ENCODE measurements at regions not wholly inside any gene's neighbourhood (a gene's known extent, or its start where the extent isn't known, plus 50 kb on each side); places are given as distances from the start of the nearest gene placed in this dataset.
"Not testable (repeated sequence)": the region's sequence is repeated elsewhere in the genome, so short reads cannot be mapped to it uniquely, and the experiment has no call there.

DNA sequence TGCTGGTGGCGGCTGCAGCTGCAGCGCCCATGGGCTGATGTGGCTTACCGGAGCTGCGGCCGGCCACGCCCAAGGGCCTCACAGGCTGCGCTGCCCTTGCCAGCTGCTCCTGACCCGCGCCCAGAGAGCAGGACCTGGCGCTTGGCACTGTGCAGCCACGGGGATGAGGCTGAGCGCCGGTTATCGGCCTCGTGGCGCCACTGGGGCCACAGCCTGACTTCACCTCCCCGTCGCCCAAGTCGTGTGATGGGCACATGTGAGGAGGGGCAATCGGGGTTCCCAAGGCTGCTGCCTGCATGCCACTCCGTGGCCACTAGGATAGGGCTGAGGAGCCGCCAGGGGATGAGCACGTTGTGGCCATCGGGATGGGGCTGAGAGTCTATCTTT is 77.2 kb upstream of the PABPC3 start:
- TF ChIP-seq, protein P1, sequence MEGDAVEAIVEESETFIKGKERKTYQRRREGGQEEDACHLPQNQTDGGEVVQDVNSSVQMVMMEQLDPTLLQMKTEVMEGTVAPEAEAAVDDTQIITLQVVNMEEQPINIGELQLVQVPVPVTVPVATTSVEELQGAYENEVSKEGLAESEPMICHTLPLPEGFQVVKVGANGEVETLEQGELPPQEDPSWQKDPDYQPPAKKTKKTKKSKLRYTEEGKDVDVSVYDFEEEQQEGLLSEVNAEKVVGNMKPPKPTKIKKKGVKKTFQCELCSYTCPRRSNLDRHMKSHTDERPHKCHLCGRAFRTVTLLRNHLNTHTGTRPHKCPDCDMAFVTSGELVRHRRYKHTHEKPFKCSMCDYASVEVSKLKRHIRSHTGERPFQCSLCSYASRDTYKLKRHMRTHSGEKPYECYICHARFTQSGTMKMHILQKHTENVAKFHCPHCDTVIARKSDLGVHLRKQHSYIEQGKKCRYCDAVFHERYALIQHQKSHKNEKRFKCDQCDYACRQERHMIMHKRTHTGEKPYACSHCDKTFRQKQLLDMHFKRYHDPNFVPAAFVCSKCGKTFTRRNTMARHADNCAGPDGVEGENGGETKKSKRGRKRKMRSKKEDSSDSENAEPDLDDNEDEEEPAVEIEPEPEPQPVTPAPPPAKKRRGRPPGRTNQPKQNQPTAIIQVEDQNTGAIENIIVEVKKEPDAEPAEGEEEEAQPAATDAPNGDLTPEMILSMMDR (IDR thresholded peaks at IDR 0.05): no peak
- no peak for TF ChIP-seq ZFX (IDR thresholded peaks at IDR 0.05; ENCODE audit: borderline replicate concordance)
- H3K27ac ChIP-seq: no peak overlapping the region

GRCh38 chr13:25019741-25020140 is 76.2 kb upstream of the PABPC3 start:
- not testable (repeated sequence) for H3K27ac ChIP-seq

- H3K27ac ChIP-seq: no peak overlapping the region
- TF ChIP-seq, protein P1 (IDR thresholded peaks at IDR 0.05): no peak
These were observed 71.8 kb upstream of the PABPC3 start for GRCh38 chr13:25024175-25024574.

- no peak for TF ChIP-seq ZFX (IDR thresholded peaks at IDR 0.05; ENCODE audit: borderline replicate concordance)
- TF ChIP-seq, protein P1 (IDR thresholded peaks at IDR 0.05): no peak
- no peak overlapping the region for H3K27ac ChIP-seq
These were observed 63.8 kb upstream of the PABPC3 start for GRCh38 chr13:25032160-25032559.

DNA sequence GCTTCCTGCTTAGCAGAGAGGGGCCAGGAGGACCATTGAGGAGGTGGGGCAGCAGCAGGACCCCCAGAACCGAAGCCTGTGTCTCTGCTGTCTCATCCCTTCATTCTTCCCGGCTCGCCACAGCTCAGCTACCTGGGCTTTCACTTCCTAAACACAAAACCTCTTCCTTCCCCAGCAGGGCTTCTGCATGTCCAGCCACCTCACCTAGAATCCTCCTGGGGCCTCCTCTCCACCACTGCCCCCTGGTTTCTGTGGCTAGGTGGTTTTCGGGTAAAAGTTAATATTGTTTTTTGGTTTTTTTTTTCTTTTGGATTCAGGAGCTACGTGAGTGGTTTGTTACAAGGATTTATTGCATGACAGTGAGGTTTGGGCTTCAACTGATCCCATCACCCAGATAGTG is 61.8 kb upstream of the PABPC3 start:
- TF ChIP-seq, protein P1 (IDR thresholded peaks at IDR 0.05): no peak
- TF ChIP-seq ZFX (IDR thresholded peaks at IDR 0.05; ENCODE audit: borderline replicate concordance): no peak
- H3K27ac ChIP-seq: no peak overlapping the region

GRCh38 chr13:25037057-25037813 is 58.7 kb upstream of the PABPC3 start:
- TF ChIP-seq, protein P1 (IDR thresholded peaks at IDR 0.05): peak; percentile 89
- no peak for TF ChIP-seq ZFX (IDR thresholded peaks at IDR 0.05; ENCODE audit: borderline replicate concordance)
- H3K27ac ChIP-seq: no peak overlapping the region

DNA sequence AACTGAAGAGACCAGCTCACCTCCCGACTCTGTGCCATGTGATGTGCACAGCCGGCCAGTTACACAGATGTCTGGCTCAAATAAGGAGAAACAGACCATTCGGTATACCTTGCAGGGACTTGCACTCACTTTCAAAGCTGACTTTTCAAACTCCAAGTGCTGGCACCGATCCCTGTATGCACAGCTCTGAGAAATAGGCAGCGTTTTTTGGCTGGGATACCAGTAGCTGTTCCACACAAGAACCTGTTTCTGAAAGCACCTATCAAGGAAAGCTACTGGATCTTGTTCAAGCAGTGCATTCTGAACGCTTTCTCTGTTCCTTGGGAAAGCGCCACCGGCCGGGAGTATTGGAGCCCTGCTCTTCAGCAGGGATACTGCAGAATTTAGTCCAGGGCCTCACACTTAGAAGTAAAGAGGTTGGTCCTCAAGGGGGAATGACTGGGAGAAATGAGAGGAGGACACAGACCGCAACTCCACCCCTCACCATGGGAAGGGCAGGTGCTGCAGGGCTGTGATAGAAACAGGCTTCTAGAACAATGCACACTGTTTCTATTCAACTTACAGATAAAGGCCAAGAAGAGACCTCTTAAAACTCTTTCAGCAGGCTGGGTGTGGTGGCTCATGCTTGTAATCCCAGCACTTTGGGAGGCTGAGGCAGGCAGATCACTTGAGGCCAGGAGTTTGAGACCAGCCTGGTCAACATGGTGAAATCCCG is 53.6 kb upstream of the PABPC3 start:
- no peak overlapping the region for H3K27ac ChIP-seq
- TF ChIP-seq, protein P1 (IDR thresholded peaks at IDR 0.05): no peak

Measured in 22Rv1 (cell line).